ENCODE measurements at regions not wholly inside any gene's neighbourhood (a gene's known extent, or its start where the extent isn't known, plus 50 kb on each side); places are given as distances from the start of the nearest gene placed in this dataset.

- no peak overlapping the region for H3K27ac Mint-ChIP-seq
- no peaks in the 10 kb centered on the region for H3K36me3 Mint-ChIP-seq
- DNase-seq (ENCODE audit: low spot score in 2 of 2) (peak in 1 of 2 donors; percentile 70), ATAC-seq (peak; percentile 84 to 85)
- H3K9me3 Mint-ChIP-seq: no peaks in the 10 kb centered on the region
Observed at GRCh38 chr6:160930547-160931377, 60.8 kb upstream of the MAP3K4 start.

- no peaks in the 10 kb centered on the region for H3K36me3 Mint-ChIP-seq
- no peak overlapping the region for H3K27ac Mint-ChIP-seq
- H3K9me3 Mint-ChIP-seq: no peaks in the 10 kb centered on the region
- ATAC-seq: no peak
- no peak for DNase-seq (ENCODE audit: low spot score in 2 of 2)
Observed at GRCh38 chr6:160931378-160932310, 59.9 kb upstream of the MAP3K4 start.

GRCh38 chr6:160933256-160933655 is 58.3 kb upstream of the MAP3K4 start:
- ATAC-seq: no peak
- Mint-ChIP-seq H3K27ac (no peak overlapping the region), H3K9me3 (no peaks in the 10 kb centered on the region), H3K36me3 (no peaks in the 10 kb centered on the region)
- no peak for DNase-seq (ENCODE audit: low spot score in 2 of 2)

- H3K27ac Mint-ChIP-seq: no peak overlapping the region
- no peaks in the 10 kb centered on the region for H3K9me3 Mint-ChIP-seq
- DNase-seq (ENCODE audit: low spot score in 2 of 2): no peak
- no peak for ATAC-seq
- H3K36me3 Mint-ChIP-seq: no peaks in the 10 kb centered on the region
Observed at GRCh38 chr6:160934157-160934556, 57.4 kb upstream of the MAP3K4 start.

- no peaks in the 10 kb centered on the region for H3K9me3 Mint-ChIP-seq
- H3K36me3 Mint-ChIP-seq: no peaks in the 10 kb centered on the region
- ATAC-seq (no peak), DNase-seq (ENCODE audit: low spot score in 2 of 2) (no peak)
- H3K27ac Mint-ChIP-seq: no peak overlapping the region
Observed at GRCh38 chr6:160940197-160940596, 51.4 kb upstream of the MAP3K4 start.

Measured in activated naive CD4-positive, alpha-beta T cell treated with anti-CD3 and anti-CD28 coated beads, Interleukin-2, amount 50 U/mL, for 72 hours (primary cell).